Stomach (tissue), 8 donors: ENCODE measurements at regions not wholly inside any gene's neighbourhood (a gene's known extent, or its start where the extent isn't known, plus 50 kb on each side); places are given as distances from the start of the nearest gene placed in this dataset.

ENCODE experiments used
- DNase-seq, 2 donors: peaks; one replicate each; pipeline versions ENCODE4 v3.0.0 to v3.0.0-alpha.2; 2013 to 2019
- H3K27ac ChIP-seq, 5 donors: fragments of 200-600 bp in 4 of 5; sonication (generic) in 4 of 5; one replicate each; pipeline ENCODE4 v1.5.1; 2013 to 2019; ENCODE audit warnings: mild to moderate bottlenecking in 1 of 5, moderate library complexity in 1 of 5
- H3K27me3 ChIP-seq, 3 donors: fragments of 200-600 bp; sonication (generic); one replicate each; pipeline ENCODE4 v1.5.1; 2017 to 2019; ENCODE audit warnings: mixed run types in 1 of 3
- H3K36me3 ChIP-seq, 4 donors: fragments of 200-600 bp; sonication (generic); 1 replicate in 3 of 4; 2 replicates in 1 of 4; pipeline ENCODE4 v1.5.1; 2016 to 2019
- H3K4me1 ChIP-seq, 4 donors: fragments of 200-600 bp; sonication (generic); one replicate each; pipeline ENCODE4 v1.5.1; 2016 to 2019
- H3K4me3 ChIP-seq, 4 donors: fragments of 200-600 bp; sonication (generic) in 3 of 4; one replicate each; pipeline ENCODE4 v1.5.1; 2016 to 2019; ENCODE audit warnings: mild to moderate bottlenecking in 1 of 4
- H3K9me3 ChIP-seq, 4 donors: fragments of 200-600 bp; sonication (generic); one replicate each; pipeline ENCODE4 v1.5.1; 2016 to 2019
- CTCF ChIP-seq, 7 experiments: fragments of 450-650 bp in 4 of 7; fragments of 200-600 bp in 3 of 7; sonication (generic) in 3 of 7; IDR thresholded peaks; one replicate each; pipeline ENCODE4 v1.5.1; 2016 to 2019; ENCODE audit warnings: antibody characterized with exemption in 7 of 7, control low read depth in 2 of 7, mild to moderate bottlenecking in 1 of 7
- EP300 ChIP-seq: sonication (generic); formaldehyde crosslinking; IDR thresholded peaks from one replicate; pipeline ENCODE4 v1.6.1; 2017; ENCODE audit warnings: antibody characterized with exemption
- POLR2A ChIP-seq, 4 donors: fragments of 450-650 bp; IDR thresholded peaks; one replicate each; pipeline ENCODE4 v1.6.1; 2016; ENCODE audit warnings: antibody characterized with exemption in 4 of 4, control low read depth in 2 of 4, mild to moderate bottlenecking in 1 of 4, moderate library complexity in 1 of 4
- POLR2AphosphoS5 ChIP-seq, 3 donors: sonication (generic); formaldehyde crosslinking; IDR thresholded peaks; one replicate each; pipeline ENCODE4 v1.6.1; 2016; ENCODE audit warnings: antibody characterized with exemption in 3 of 3
- WGBS, 5 donors: extraction: QIAGEN DNeasy Blood & Tissue Kit in 3 of 5; methylation state at CpG; one replicate each; pipeline versions ENCODE4 v1.1.5 to v1.1.7; 2013 to 2018; 5-methylcytosine and 5-hydroxymethylcytosine counted together
- intact Hi-C: fragments of 100-400 bp; cut with DNase I; formaldehyde crosslinking; loops from one replicate; pipeline ENCODE4 v1.15.1; 2023; ENCODE audit warnings: low total_unique reads
- donor health status: healthy with polysubstance abuse.
- donor health status: Bipolar disorder and iron deficiency.
- donor health status: healthy.

DNA sequence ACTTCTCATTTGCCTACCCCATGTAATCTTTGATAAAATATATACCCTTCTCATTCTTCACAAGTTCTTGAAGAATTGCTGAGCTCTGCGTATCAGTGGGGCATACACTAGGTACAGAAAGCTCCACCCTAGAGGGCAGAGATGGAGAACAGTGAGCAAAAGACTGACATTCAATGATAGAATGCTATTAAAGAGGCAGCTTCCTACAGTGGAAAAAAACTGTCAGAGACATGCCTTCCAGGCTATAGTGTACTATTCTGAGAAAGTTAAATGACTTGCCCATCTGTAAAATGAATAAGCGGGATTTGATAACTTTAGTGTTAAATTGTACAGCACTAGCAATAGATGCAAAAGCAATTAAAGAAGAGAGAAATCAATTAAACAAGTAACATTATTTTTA lies 172.8 kb downstream of the SUCNR1 start:
- Histone ChIP-seq H3K27ac (no peak overlapping the region), H3K4me3 (no peak overlapping the region), H3K9me3 (no peaks in the 10 kb centered on the region), H3K27me3 (no peaks in the 10 kb centered on the region), H3K36me3 (no peaks in the 10 kb centered on the region), H3K4me1 (no peaks in the 10 kb centered on the region)
- DNase-seq = no peak
- intact Hi-C loops = no loop called here
- TF ChIP-seq EP300 (no peak), POLR2AphosphoS5 (IDR thresholded peaks at IDR 0.05) (no peak), POLR2A (IDR thresholded peaks at IDR 0.05) (no peak), CTCF (IDR thresholded peaks at IDR 0.05) (no peak)
- 94 to 97% (median 96%) methylated on average over 2 of the region's 2 CpGs for WGBS, 5 donors

DNA sequence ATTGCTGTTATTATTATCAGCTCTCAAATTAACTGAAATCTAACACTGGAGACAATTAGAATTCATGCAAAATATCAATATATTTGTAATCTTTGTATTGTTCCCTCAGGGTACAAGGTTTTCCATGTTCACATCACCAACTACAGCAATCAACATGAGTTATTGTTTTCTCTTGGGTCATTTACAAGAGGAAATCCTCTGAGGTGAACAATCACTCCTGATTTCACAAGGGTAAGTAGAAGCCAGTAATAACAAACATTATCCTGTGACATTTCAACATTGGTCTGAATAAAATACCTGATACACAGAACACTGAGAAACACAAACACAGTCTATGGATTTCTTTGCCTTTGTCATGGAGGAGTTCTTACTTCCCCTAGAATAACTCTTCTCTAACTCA lies 174.0 kb downstream of the SUCNR1 start:
- no peak overlapping the region for H3K4me3 ChIP-seq
- no peak overlapping the region for H3K27ac ChIP-seq
- no peaks in the 10 kb centered on the region for H3K27me3 ChIP-seq
- H3K36me3 ChIP-seq = no peaks in the 10 kb centered on the region
- intact Hi-C loops = no loop called here
- no peaks in the 10 kb centered on the region for H3K4me1 ChIP-seq
- DNase-seq = no peak
- H3K9me3 ChIP-seq = no peaks in the 10 kb centered on the region
- no peak for TF ChIP-seq POLR2AphosphoS5 (IDR thresholded peaks at IDR 0.05)
- no peak for TF ChIP-seq CTCF (IDR thresholded peaks at IDR 0.05)
- no peak for TF ChIP-seq EP300
- TF ChIP-seq POLR2A (IDR thresholded peaks at IDR 0.05) = no peak

GRCh38 chr3:152048831-152049230 lies 175.4 kb downstream of the SUCNR1 start:
- 72 to 88% (median 78%) methylated on average over 1 of the region's 1 CpG for WGBS, 5 donors
- Histone ChIP-seq H3K9me3 (no peaks in the 10 kb centered on the region), H3K27me3 (no peaks in the 10 kb centered on the region), H3K36me3 (no peaks in the 10 kb centered on the region), H3K27ac (no peak overlapping the region), H3K4me1 (no peaks in the 10 kb centered on the region), H3K4me3 (no peak overlapping the region)
- intact Hi-C loops = no loop called here
- DNase-seq = no peak
- TF ChIP-seq CTCF (IDR thresholded peaks at IDR 0.05) (no peak), POLR2A (IDR thresholded peaks at IDR 0.05) (no peak), POLR2AphosphoS5 (IDR thresholded peaks at IDR 0.05) (no peak), EP300 (no peak)

DNA sequence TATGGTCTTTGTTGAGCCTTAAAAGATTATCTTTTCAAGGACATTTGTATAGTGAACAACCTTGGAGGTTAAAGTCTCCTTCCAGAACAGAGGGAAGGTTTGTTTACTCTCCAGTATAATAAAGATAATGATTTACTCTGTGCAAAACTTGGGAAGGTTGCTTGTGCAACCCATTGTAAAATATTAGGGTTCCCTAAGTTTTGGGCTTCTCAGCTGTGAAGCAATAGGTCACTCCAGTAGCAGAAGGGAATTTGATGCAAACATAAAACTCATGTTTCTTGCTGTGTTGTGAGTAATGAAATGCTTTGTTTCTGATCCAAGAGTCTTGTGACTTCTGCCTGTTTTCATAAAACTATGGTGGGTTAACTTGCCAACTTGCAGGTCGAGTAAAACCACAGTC lies 177.5 kb downstream of the SUCNR1 start:
- TF ChIP-seq POLR2A (IDR thresholded peaks at IDR 0.05) (no peak), EP300 (no peak), POLR2AphosphoS5 (IDR thresholded peaks at IDR 0.05) (no peak), CTCF (IDR thresholded peaks at IDR 0.05) (no peak)
- intact Hi-C loops = no loop called here
- H3K27me3 ChIP-seq = no peaks in the 10 kb centered on the region
- no peaks in the 10 kb centered on the region for H3K9me3 ChIP-seq
- no peaks in the 10 kb centered on the region for H3K36me3 ChIP-seq
- H3K27ac ChIP-seq = no peak overlapping the region
- WGBS, 5 donors = 79 to 92% (median 87%) methylated on average over 1 of the region's 1 CpG
- DNase-seq = no peak
- no peaks in the 10 kb centered on the region for H3K4me1 ChIP-seq
- H3K4me3 ChIP-seq = no peak overlapping the region
